ENCODE measurements at regions not wholly inside any gene's neighbourhood (a gene's known extent, or its start where the extent isn't known, plus 50 kb on each side); places are given as distances from the start of the nearest gene placed in this dataset.

DNA sequence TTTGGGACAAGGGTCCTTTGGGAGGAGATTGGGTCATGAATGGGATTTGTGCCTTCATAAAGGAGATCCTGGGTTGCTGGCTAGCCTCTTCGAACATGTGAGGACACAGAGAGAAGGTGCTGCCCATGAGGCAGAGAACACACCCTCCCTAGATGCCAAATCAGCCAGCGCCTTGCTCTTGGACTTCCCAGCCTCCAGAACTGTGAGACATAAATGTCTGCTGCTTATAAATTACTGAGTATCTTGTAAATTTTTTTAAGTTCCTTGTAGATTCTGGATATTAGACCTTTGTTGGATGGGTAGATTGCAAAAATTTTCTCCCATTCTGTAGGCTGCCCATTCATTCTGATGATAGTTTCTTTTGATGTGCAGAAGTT, 297.5 kb upstream of the FOXQ1 start:
- no peak overlapping the region for H3K4me3 ChIP-seq
- no peaks in the 10 kb centered on the region for H3K27me3 ChIP-seq
- no peaks in the 10 kb centered on the region for H3K9me3 ChIP-seq
- H3K27ac ChIP-seq: no peak overlapping the region
- H3K4me1 ChIP-seq: no peaks in the 10 kb centered on the region
- TF ChIP-seq EP300 (IDR thresholded peaks at IDR 0.05): no peak
- no peak for TF ChIP-seq POLR2A (IDR thresholded peaks at IDR 0.05)
- TF ChIP-seq POLR2AphosphoS5 (IDR thresholded peaks at IDR 0.05): no peak
- TF ChIP-seq, protein P1, sequence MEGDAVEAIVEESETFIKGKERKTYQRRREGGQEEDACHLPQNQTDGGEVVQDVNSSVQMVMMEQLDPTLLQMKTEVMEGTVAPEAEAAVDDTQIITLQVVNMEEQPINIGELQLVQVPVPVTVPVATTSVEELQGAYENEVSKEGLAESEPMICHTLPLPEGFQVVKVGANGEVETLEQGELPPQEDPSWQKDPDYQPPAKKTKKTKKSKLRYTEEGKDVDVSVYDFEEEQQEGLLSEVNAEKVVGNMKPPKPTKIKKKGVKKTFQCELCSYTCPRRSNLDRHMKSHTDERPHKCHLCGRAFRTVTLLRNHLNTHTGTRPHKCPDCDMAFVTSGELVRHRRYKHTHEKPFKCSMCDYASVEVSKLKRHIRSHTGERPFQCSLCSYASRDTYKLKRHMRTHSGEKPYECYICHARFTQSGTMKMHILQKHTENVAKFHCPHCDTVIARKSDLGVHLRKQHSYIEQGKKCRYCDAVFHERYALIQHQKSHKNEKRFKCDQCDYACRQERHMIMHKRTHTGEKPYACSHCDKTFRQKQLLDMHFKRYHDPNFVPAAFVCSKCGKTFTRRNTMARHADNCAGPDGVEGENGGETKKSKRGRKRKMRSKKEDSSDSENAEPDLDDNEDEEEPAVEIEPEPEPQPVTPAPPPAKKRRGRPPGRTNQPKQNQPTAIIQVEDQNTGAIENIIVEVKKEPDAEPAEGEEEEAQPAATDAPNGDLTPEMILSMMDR (IDR thresholded peaks at IDR 0.05): no peak
- H3K36me3 ChIP-seq: no peaks in the 10 kb centered on the region
- ATAC-seq: no peak
- WGBS, 2 donors (ENCODE audit: low coverage in 1 of 2): 50 to 63% methylated on average over 2 of the region's 2 CpGs

DNA sequence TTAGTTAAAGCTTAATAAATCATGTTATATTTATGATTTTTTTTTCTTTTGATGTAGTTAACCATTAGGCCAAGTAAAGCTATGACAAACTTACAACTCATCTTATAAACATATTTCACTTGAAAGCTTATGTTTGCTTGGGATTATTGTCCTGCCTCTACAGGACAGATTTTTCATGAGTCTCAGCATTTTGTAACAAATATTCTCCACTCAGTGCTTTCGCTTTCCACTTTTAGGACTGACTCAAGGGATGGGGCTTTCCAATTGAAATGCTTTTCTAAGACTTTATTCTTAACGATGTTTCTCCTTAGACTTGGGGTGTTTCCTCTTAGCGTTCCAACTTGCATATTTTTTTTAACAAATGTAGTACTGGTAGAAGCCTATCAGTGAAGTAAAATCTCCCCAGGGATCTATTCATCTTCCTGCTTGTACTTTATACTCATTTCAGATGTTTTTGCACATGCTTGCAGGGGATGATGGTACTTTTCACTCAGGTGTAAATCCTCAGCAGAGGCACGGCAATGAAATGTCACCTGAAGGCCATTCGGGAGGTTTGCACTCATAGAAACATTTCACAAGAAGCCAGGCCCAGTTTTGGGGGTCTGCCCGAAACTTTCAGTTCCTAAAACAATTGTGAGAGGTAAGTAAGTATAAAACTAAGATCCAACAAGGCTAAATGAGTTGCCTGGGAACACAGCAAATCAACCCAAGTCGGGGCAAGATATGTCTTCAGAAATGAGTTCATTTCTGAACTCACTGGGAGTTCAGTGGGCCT, 298.1 kb upstream of the FOXQ1 start:
- WGBS, 2 donors (ENCODE audit: low coverage in 1 of 2): 40 to 83% methylated on average over 4 to 7 of the region's 7 CpGs
- no peak overlapping the region for H3K27ac ChIP-seq
- no peaks in the 10 kb centered on the region for H3K9me3 ChIP-seq
- H3K27me3 ChIP-seq: no peaks in the 10 kb centered on the region
- no peaks in the 10 kb centered on the region for H3K4me1 ChIP-seq
- ATAC-seq: no peak
- H3K36me3 ChIP-seq: no peaks in the 10 kb centered on the region
- TF ChIP-seq POLR2A (IDR thresholded peaks at IDR 0.05) (no peak), POLR2AphosphoS5 (IDR thresholded peaks at IDR 0.05) (no peak), EP300 (IDR thresholded peaks at IDR 0.05) (no peak)
- TF ChIP-seq, protein P1 (IDR thresholded peaks at IDR 0.05): no peak
- no peak overlapping the region for H3K4me3 ChIP-seq

DNA sequence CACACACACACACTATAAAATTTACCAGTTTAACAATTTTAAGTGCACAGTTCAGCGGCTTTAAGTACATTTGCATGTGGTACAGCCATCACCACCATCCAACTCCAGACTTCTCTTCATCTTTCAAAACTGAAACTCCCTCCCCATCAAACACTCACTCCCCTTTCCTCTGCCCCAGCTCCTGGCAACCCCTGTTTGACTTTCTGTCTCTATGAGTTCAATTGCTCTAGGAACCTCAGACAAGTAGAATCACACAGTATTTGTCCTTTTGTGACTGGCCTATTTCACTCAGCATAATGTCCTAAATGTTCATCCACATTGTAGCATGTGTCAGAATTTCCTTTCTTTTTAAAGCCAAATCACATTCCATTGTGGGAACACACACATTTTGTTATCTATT, 302.8 kb upstream of the FOXQ1 start:
- WGBS, 2 donors (ENCODE audit: low coverage in 1 of 2): 88 to 100% methylated on average over 1 of the region's 1 CpG
- H3K27me3 ChIP-seq: no peaks in the 10 kb centered on the region

DNA sequence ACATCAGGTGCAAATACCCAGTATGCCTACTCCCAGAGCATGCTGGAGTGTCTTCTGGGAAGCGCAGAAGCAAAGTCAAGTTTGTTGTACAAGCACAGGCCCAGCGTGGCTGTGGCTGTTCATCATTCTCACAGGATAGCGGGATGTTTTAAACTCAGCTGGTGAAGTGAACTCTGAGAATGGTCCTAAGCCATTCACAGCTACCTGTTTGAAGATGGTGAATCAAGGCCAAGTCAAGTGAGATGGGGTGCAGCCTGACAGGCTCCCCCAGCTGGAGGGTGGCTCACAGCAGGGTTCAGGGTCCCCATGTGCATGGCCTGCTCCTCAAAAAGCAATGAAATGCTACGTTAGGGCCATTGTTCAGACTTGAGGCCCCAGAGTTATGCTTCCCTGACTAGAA, 304.7 kb upstream of the FOXQ1 start:
- H3K36me3 ChIP-seq: no peaks in the 10 kb centered on the region
- WGBS, 2 donors (ENCODE audit: low coverage in 1 of 2): 67 to 81% methylated on average over 1 to 4 of the region's 4 CpGs
- H3K27ac ChIP-seq: no peak overlapping the region
- H3K4me3 ChIP-seq: no peak overlapping the region
- H3K4me1 ChIP-seq: no peaks in the 10 kb centered on the region
- ATAC-seq: no peak
- H3K27me3 ChIP-seq: no peaks in the 10 kb centered on the region
- no peaks in the 10 kb centered on the region for H3K9me3 ChIP-seq
- TF ChIP-seq, protein P1 (IDR thresholded peaks at IDR 0.05): no peak
- TF ChIP-seq POLR2AphosphoS5 (IDR thresholded peaks at IDR 0.05) (no peak), POLR2A (IDR thresholded peaks at IDR 0.05) (no peak), EP300 (IDR thresholded peaks at IDR 0.05) (no peak)

More for the DNA sequence above, 302.8 kb upstream of the FOXQ1 start:
- Histone ChIP-seq H3K9me3 (no peaks in the 10 kb centered on the region), H3K36me3 (no peaks in the 10 kb centered on the region), H3K4me3 (no peak overlapping the region), H3K27ac (no peak overlapping the region), H3K4me1 (no peaks in the 10 kb centered on the region)
- TF ChIP-seq EP300 (IDR thresholded peaks at IDR 0.05): no peak
- no peak for ATAC-seq

DNA sequence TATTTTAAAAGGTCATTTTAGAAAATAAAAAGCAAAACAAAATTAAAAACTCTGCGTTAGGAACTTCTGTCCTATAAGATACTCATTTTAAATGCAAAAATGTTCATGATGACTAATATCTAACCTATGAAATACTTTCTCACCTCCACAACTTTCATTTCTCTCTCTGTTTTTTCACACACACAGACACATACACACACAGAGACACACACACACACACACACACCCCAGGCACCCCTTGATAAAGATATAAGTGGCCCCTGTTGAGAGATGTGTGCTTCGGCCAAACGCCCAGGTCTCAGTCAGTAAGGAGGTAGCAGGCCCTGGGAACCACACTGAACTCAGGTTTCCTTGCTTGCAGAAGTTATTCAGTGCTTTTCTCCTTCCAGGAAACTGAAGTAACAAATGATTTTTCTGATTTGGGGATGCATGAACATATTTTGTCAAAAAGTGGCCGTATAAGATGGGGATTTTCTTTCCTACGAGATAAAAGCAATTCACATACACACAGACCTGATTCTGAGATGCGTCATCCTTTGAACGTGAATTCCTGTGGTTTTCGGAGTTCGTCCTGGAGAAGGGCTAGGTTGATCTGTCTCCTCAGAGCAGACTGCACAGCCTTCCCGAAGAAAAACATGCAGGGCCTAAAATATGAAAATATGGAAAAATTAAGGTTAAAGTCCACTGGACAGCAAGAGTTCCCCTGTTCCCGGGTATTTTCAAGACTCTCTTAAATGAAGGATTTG, 306.8 kb upstream of the FOXQ1 start:
- Histone ChIP-seq H3K4me1 (no peaks in the 10 kb centered on the region), H3K9me3 (no peaks in the 10 kb centered on the region), H3K36me3 (no peaks in the 10 kb centered on the region), H3K27ac (no peak overlapping the region), H3K27me3 (no peaks in the 10 kb centered on the region), H3K4me3 (no peak overlapping the region)
- no peak for TF ChIP-seq EP300 (IDR thresholded peaks at IDR 0.05)
- TF ChIP-seq, protein P1 (IDR thresholded peaks at IDR 0.05): no peak
- 88 to 94% methylated on average over 11 of the region's 11 CpGs for WGBS, 2 donors (ENCODE audit: low coverage in 1 of 2)
- no peak for ATAC-seq
